RWPE1 (cell line): ENCODE measurements at regions not wholly inside any gene's neighbourhood (a gene's known extent, or its start where the extent isn't known, plus 50 kb on each side); places are given as distances from the start of the nearest gene placed in this dataset.

Experiments used
- CTCF ChIA-PET: fragments of 350-600 bp; sonication (Branson Sonifier 250); formaldehyde crosslinking; extraction: SDS; loops from one replicate; lab custom pipeline; 2021; lab: Yijun Ruan, JAX
- POLR2A ChIA-PET: fragments of 400-600 bp; formaldehyde crosslinking; extraction: SDS; loops from one replicate; lab custom pipeline; 2020; ENCODE audit warnings: antibody characterized with exemption; ENCODE audit not compliant: low non-redundant PET; lab: Yijun Ruan, JAX
- DNase-seq: peaks from one replicate; pipeline ENCODE4 v3.0.0; 2012; ENCODE audit warnings: low spot score
- H3K27ac ChIP-seq: fragments of 450-650 bp; 2 replicates; pipeline ENCODE4 v1.5.1; 2017
- CTCF ChIP-seq: fragments of 450-650 bp; conservative IDR thresholded peaks from 2 replicates; pipeline ENCODE4 v1.5.1; 2017; ENCODE audit warnings: low read depth, mild to moderate bottlenecking

GRCh38 chr11:44397586-44398178, 87.7 kb upstream of the ALX4 start:
- POLR2A ChIA-PET, result no interaction called here
- TF ChIP-seq CTCF, result no peak
- no peak for DNase-seq
- no peak overlapping the region for H3K27ac ChIP-seq
- CTCF ChIA-PET, result interaction anchor here (0.6 kb wide), 1 partner anchor 9 kb away, joined by 4 read pairs; no protein-coding TSS in a partner anchor

DNA sequence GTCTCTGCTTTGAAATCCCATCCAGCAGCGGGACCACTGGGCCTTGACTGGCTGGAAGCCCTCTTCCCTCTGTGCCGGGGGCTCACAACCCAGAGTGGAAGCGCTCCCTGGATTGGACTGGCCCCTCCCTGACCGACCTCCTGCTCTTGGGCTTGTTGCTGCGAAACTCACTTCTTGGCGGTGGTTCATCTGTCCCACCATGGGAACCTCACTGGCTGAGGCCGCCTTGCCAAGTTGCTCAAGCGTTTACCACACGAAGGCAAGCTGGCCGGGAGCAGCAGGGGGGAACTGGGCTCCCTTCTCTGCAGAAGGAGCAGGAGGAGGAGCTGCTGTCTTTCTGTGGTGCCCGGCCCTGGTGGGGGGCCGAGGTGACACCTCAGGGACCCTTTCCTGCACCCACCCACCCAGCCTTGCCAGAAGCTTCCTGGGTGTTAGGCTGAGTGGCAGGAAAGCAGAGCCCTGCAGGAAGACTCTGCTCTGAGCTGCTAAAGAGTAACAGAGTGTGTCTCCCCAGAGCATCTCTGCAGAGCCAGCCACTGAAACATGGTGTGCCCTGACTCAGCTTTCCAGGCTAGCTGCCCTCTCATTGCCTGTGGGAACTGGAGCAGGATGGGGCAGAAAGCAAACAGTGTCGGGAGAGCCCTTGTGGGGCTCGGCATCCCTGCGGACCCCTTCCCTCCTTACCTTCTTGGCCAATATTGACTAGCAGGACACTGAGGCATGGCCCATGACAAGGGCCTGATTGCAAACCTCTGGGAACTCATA, 88.5 kb upstream of the ALX4 start:
- POLR2A ChIA-PET, result no interaction called here
- CTCF ChIA-PET, result interaction anchor here (0.7 to 0.9 kb wide), 2 partner anchors 11 to 50 kb away, joined by 4 read pairs; no protein-coding TSS in a partner anchor
- no peak overlapping the region for H3K27ac ChIP-seq
- no peak for DNase-seq
- no peak for TF ChIP-seq CTCF

DNA sequence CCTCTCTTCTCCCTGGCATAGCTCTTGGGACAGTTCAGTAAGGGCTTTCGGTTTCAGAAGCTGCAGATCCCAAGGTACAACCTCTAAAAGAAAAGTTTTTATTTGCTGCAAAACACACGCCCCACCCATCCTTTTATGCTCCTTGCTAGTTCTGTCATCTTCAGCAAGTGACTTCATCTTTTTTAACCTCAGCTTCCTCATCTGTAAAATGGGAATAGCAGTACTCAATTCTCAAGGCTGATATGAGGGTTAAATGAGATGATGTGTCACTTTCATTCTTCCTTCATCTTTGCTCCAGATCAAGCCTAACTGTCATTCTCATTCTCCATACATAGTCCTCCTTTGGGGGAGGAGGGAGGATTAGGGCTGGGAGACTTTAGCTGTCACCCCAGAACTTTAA, 90.0 kb upstream of the ALX4 start:
- ChIA-PET CTCF (no interaction called here), POLR2A (no interaction called here)
- H3K27ac ChIP-seq, result no peak overlapping the region
- no peak for TF ChIP-seq CTCF
- DNase-seq, result no peak

GRCh38 chr11:44400431-44400830, 90.5 kb upstream of the ALX4 start:
- no peak for DNase-seq
- POLR2A ChIA-PET, result no interaction called here
- H3K27ac ChIP-seq, result no peak overlapping the region
- TF ChIP-seq CTCF, result no peak
- CTCF ChIA-PET, result no interaction called here

DNA sequence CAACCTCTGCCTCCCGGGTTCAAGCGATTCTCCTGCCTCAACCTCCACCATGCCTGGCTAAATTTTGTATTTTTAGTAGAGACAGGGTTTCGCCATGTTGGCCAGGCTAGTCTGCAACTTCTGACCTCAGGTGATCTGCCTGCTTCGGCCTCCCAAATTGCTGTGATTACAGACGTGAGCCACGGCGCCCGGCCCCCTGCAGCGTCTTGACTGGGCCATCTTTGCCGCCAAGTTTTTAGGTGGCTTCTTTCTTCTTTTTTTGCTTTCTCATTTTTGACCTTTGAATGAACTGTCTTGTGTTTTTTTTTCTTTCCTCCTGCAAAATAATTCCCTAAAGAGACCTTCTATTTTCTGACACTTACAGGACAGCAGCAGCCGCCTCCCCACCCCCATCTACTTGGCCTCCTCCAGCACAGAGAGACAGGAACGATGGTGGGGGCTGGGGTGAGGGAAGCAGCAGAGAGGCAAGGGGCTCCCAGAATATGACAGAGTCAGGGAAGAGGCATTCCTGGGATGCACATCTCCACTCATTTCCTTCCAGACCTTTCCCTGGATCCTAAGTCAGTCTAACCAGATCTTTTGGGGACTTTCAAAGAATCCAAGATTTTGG, 92.6 kb upstream of the ALX4 start:
- TF ChIP-seq CTCF, result no peak
- ChIA-PET CTCF (no interaction called here), POLR2A (no interaction called here)
- no peak overlapping the region for H3K27ac ChIP-seq
- no peak for DNase-seq

DNA sequence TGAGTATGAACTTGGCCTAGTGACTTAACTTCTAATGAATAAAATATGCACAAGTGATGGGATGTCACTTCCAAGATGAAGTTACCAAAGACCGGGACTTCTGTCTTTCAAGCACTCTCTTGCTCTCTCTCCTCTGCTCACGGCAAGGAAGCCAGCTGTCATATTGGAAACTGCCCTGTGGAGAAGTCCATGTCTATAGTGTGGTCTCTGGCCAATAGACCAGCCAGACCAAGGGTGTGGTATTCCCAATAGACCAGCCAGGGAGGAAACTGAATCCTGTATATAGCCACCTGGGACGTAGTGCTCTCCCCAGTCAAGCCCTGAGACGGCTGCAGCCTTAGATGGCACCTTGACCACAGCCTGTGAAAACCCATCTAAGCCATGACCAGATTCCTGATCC, 93.2 kb upstream of the ALX4 start:
- no peak for TF ChIP-seq CTCF
- POLR2A ChIA-PET, result no interaction called here
- no peak for DNase-seq
- no peak overlapping the region for H3K27ac ChIP-seq
- CTCF ChIA-PET, result no interaction called here
